HepG2 (cell line): ENCODE measurements at regions not wholly inside any gene's neighbourhood (a gene's known extent, or its start where the extent isn't known, plus 50 kb on each side); places are given as distances from the start of the nearest gene placed in this dataset.

Experiments
- ATAC-seq: fragments of 200-7000 bp; cut with Tn5 transposase; 3 replicates; pipeline ENCODE4 v1.9.1; 2020; ENCODE audit warnings: mild to moderate bottlenecking, moderate library complexity
- BruUV-seq: library from RNA; stranded (reverse); fragments of 400-500 nt; replicated peaks from 2 replicates; lab custom pipeline; 2021; lab: Mats Ljungman, UMichigan
- CTCF ChIA-PET: fragments of 300-600 bp; formaldehyde crosslinking; extraction: SDS; loops from one replicate; lab custom pipeline; 2021; ENCODE audit warnings: low total read pairs, inconsistent platforms, low intra/inter-chr PET ratio; lab: Yijun Ruan, JAX
- POLR2A ChIA-PET: fragments of 350-600 bp; sonication (Branson Sonifier 250); formaldehyde crosslinking; loops from one replicate; lab custom pipeline; 2020; ENCODE audit warnings: antibody characterized with exemption, inconsistent platforms; lab: Yijun Ruan, JAX
- DNase-seq: peaks from one replicate; pipeline ENCODE4 v3.0.0-alpha.2; 2015; ENCODE audit warnings: low spot score
- FAIRE-seq: peaks from 3 replicates; lab custom pipeline; 2011; peaks lifted over from hg19 to GRCh38; lab: Jason Lieb, UNC
- H2AFZ ChIP-seq: one replicate; pipeline ENCODE4 v1.6.1; 2011; ENCODE audit warnings: low read length, inconsistent platforms
- H3K27ac ChIP-seq: fragments of 300-600 bp; 3 replicates; pipeline ENCODE4 v1.8.0; 2011; ENCODE audit warnings: mixed run types, mild to moderate bottlenecking, mixed read lengths, low read length, inconsistent platforms; ENCODE audit not compliant: insufficient read depth; ENCODE audit errors: extremely low read length
- H3K27me3 ChIP-seq, 2 experiments: fragments of 200-600 bp in 1 of 2; 2 replicates in 1 of 2; 3 replicates in 1 of 2; pipeline versions ENCODE4 v1.6.0 to v1.8.0; 2011; ENCODE audit warnings: low read length in 2 of 2, mild to moderate bottlenecking in 2 of 2, moderate library complexity in 2 of 2, inconsistent platforms in 1 of 2; ENCODE audit not compliant: insufficient read depth in 2 of 2, control insufficient read depth in 1 of 2
- H3K36me3 ChIP-seq, 2 experiments: fragments of 200-600 bp in 1 of 2; replicated peaks in 1 of 2; 2 replicates in 1 of 2; 3 replicates in 1 of 2; pipeline versions ENCODE4 v1.5.1 to v1.8.0; 2011; ENCODE audit warnings: low read length in 2 of 2, inconsistent platforms in 1 of 2; ENCODE audit not compliant: insufficient read depth in 2 of 2, control insufficient read depth in 1 of 2
- H3K4me1 ChIP-seq: 2 replicates; pipeline ENCODE4 v1.5.1; 2012; ENCODE audit warnings: low read length, inconsistent platforms; ENCODE audit not compliant: insufficient read depth
- H3K4me2 ChIP-seq: 2 replicates; pipeline ENCODE4 v1.6.0; 2011; ENCODE audit warnings: low read depth, low read length, inconsistent platforms
- H3K4me3 ChIP-seq, 3 experiments: fragments of 200-600 bp in 1 of 3; sonication (generic), shearing (Covaris generic) in 1 of 3; replicated peaks in 1 of 3; 2 replicates each; pipeline ENCODE4 v1.5.1; 2011 to 2016; ENCODE audit warnings: low read length in 3 of 3, inconsistent platforms in 2 of 3, low read depth in 2 of 3, mild to moderate bottlenecking in 2 of 3, control low read depth in 1 of 3, mixed read lengths in 1 of 3; ENCODE audit not compliant: insufficient read depth in 1 of 3
- H3K79me2 ChIP-seq: one replicate; pipeline ENCODE4 v1.6.1; 2011; ENCODE audit warnings: low read length, inconsistent platforms; ENCODE audit not compliant: insufficient read depth
- H3K9ac ChIP-seq: 2 replicates; pipeline ENCODE4 v1.6.0; 2011; ENCODE audit warnings: mild to moderate bottlenecking, low read depth, low read length, inconsistent platforms; ENCODE audit not compliant: insufficient read depth
- H3K9me3 ChIP-seq: 2 replicates; pipeline ENCODE4 v1.5.1; 2012; ENCODE audit warnings: mild to moderate bottlenecking, low read length
- H4K20me1 ChIP-seq: 2 replicates; pipeline ENCODE4 v1.6.0; 2011; ENCODE audit warnings: inconsistent platforms, mild to moderate bottlenecking, low read length, moderate library complexity; ENCODE audit not compliant: insufficient read depth
- GPBP1L1 ChIP-seq: sonication (generic); formaldehyde crosslinking; IDR thresholded peaks from 2 replicates; pipeline ENCODE4 v1.5.0; 2020; ENCODE audit warnings: mild to moderate bottlenecking, missing genetic modification reagents
- HIVEP1 ChIP-seq: sonication (generic); formaldehyde crosslinking; IDR thresholded peaks from 2 replicates; pipeline ENCODE4 v1.4.0; 2020; ENCODE audit warnings: mild to moderate bottlenecking, missing genetic modification reagents
- KDM2A ChIP-seq: sonication (generic); formaldehyde crosslinking; IDR thresholded peaks from 2 replicates; pipeline ENCODE4 v1.4.0; 2020; ENCODE audit warnings: low read depth, missing genetic modification reagents, borderline replicate concordance
- KDM6A ChIP-seq: IDR thresholded peaks from 2 replicates; pipeline ENCODE4 v1.6.1; 2016; ENCODE audit warnings: low read depth
- KLF11 ChIP-seq: IDR thresholded peaks from 2 replicates; pipeline ENCODE4 v1.6.1; 2016; ENCODE audit warnings: missing compliant biosample characterization
- KMT2A ChIP-seq: sonication (generic); formaldehyde crosslinking; IDR thresholded peaks from 2 replicates; pipeline ENCODE4 v1.4.0; 2020; ENCODE audit warnings: missing genetic modification reagents
- LRRFIP1 ChIP-seq: sonication (generic); formaldehyde crosslinking; conservative IDR thresholded peaks from 2 replicates; pipeline ENCODE4 v1.4.0; 2020; ENCODE audit warnings: missing genetic modification reagents
- MEIS2 ChIP-seq: sonication (generic); formaldehyde crosslinking; IDR thresholded peaks from 2 replicates; pipeline ENCODE4 v1.9.0; 2021; ENCODE audit warnings: mild to moderate bottlenecking, missing genetic modification reagents
- NFYC ChIP-seq: IDR thresholded peaks from 2 replicates; pipeline ENCODE4 v1.6.1; 2016; ENCODE audit warnings: missing genetic modification reagents, missing compliant biosample characterization
- PTBP1 ChIP-seq: fragments of 200-400 bp; formaldehyde crosslinking; IDR thresholded peaks from 2 replicates; pipeline ENCODE4 v1.6.1; 2018; ENCODE audit warnings: low read length, low read depth; ENCODE audit not compliant: poor library complexity, severe bottlenecking
- SALL1 ChIP-seq: sonication (generic); formaldehyde crosslinking; IDR thresholded peaks from 2 replicates; pipeline ENCODE4 v1.8.0; 2022; ENCODE audit warnings: mild to moderate bottlenecking, missing genetic modification reagents
- ZBTB4 ChIP-seq: sonication (generic); formaldehyde crosslinking; IDR thresholded peaks from 2 replicates; pipeline ENCODE4 v1.4.0; 2020; ENCODE audit warnings: missing genetic modification reagents, mild to moderate bottlenecking, borderline replicate concordance
- ZKSCAN5 ChIP-seq: sonication (generic); formaldehyde crosslinking; IDR thresholded peaks from 2 replicates; pipeline ENCODE4 v1.5.1; 2020; ENCODE audit warnings: mild to moderate bottlenecking, missing genetic modification reagents
- ZNF253 ChIP-seq: sonication (generic); formaldehyde crosslinking; IDR thresholded peaks from 2 replicates; pipeline ENCODE4 v1.8.0; 2022; ENCODE audit warnings: mild to moderate bottlenecking, missing genetic modification reagents, borderline replicate concordance
- ZNF572 ChIP-seq: sonication (generic); formaldehyde crosslinking; IDR thresholded peaks from 2 replicates; pipeline ENCODE4 v1.5.1; 2020; ENCODE audit warnings: mild to moderate bottlenecking, missing genetic modification reagents
- ZNF781 ChIP-seq: sonication (generic); formaldehyde crosslinking; IDR thresholded peaks from 2 replicates; pipeline ENCODE4 v1.5.1; 2020; ENCODE audit warnings: borderline replicate concordance, mild to moderate bottlenecking, missing genetic modification reagents; ENCODE audit errors: not compliant biosample characterization
- ZNF792 ChIP-seq: IDR thresholded peaks from 2 replicates; pipeline ENCODE4 v1.6.1; 2016
- WGBS: methylation state at CpG from one replicate; pipeline ENCODE4 v1.1.6; 2017; ENCODE audit warnings: low lambda C conversion rate; 5-methylcytosine and 5-hydroxymethylcytosine counted together
- in situ Hi-C: cut with HindIII; loops from 2 replicates; pipeline ENCODE4 v1.10.0; 2017; ENCODE audit warnings: low pct_unique_long_range_greater_than_20kb; ENCODE audit not compliant: extremely low pct_ligation_motif_present
- intact Hi-C: fragments of 100-400 bp; cut with micrococcal nuclease; formaldehyde crosslinking; loops from one replicate; pipeline ENCODE4 v1.10.0; 2022; ENCODE audit not compliant: unreplicated experiment

- TF ChIP-seq LRRFIP1 (CRISPR knock-in tag), result no peak
- no peak for TF ChIP-seq KLF11 (CRISPR knock-in tag)
- no peak for TF ChIP-seq KMT2A
- no peak for TF ChIP-seq ZKSCAN5 (CRISPR knock-in tag)
- TF ChIP-seq, all 625 proteins: peak for 0
These were observed 326.6 kb downstream of the ARL4A start (continued) for GRCh38 chr7:13014011-13014410.

- peak overlapping the region; percentile 79 for H3K9ac ChIP-seq
- ATAC-seq (no peak), DNase-seq (no peak), FAIRE-seq (no peak)
- no peaks in the 10 kb centered on the region for H3K9me3 ChIP-seq
- H3K4me2 ChIP-seq, result peak overlapping the region; percentile 81
- peak overlapping the region in 1 of 3 experiments; percentile 48; a peak in 2 of 6 replicates for H3K4me3 ChIP-seq
- no peaks in the 10 kb centered on the region for H3K79me2 ChIP-seq
- H3K4me1 ChIP-seq, result peaks cover 52% of the 10 kb centered on the region
- H3K36me3 ChIP-seq, result no peaks in the 10 kb centered on the region
- in situ Hi-C loops (loop anchor here (5.0 to 10.0 kb wide), 2 partner anchors 71 to 374 kb away; no protein-coding TSS in a partner anchor), intact Hi-C loops (loop anchor here (2.0 to 5.0 kb wide), 2 partner anchors 81 to 101 kb away; no protein-coding TSS in a partner anchor)
- H4K20me1 ChIP-seq, result no peaks in the 10 kb centered on the region
- ChIA-PET CTCF (no interaction called here), POLR2A (interaction anchor here (2.8 kb wide), 1 partner anchor 73 kb away, joined by 15 read pairs; no protein-coding TSS in a partner anchor)
- no TSS peak for BruUV-seq
- peak overlapping the region; percentile 97 for H3K27ac ChIP-seq
- H2AFZ ChIP-seq, result no peak overlapping the region
- H3K27me3 ChIP-seq, result no peaks in the 10 kb centered on the region
- WGBS, result 96% methylated on average over 10 of the region's 11 CpGs
- peak; percentile 38; the same call in 1 of the 2 replicates for TF ChIP-seq ZBTB4 (CRISPR knock-in tag)
- TF ChIP-seq KDM2A, result 0 out of 2 replicates have a peak, but pooled peaks have one; percentile 23
- TF ChIP-seq KDM6A (CRISPR knock-in tag), result no peak
- TF ChIP-seq SALL1 (CRISPR knock-in tag), result peak; percentile 25; the same call in 1 of the 2 replicates
- TF ChIP-seq PTBP1, result no peak
- TF ChIP-seq ZNF792 (CRISPR knock-in tag), result no peak
- TF ChIP-seq NFYC (CRISPR knock-in tag), result no peak
- no peak for TF ChIP-seq ZNF572 (CRISPR knock-in tag)
- 0 out of 2 replicates have a peak, but pooled peaks have one; percentile 23 for TF ChIP-seq HIVEP1 (CRISPR knock-in tag)
- no peak for TF ChIP-seq MEIS2 (CRISPR knock-in tag)
- TF ChIP-seq ZNF253 (CRISPR knock-in tag), result no peak
- no peak for TF ChIP-seq ZNF781 (CRISPR knock-in tag)
- TF ChIP-seq GPBP1L1 (CRISPR knock-in tag), result no peak
These were observed 328.7 kb downstream of the ARL4A start for GRCh38 chr7:13016036-13016581.
